Fibroblast of gingiva (primary cell): ENCODE measurements at regions not wholly inside any gene's neighbourhood (a gene's known extent, or its start where the extent isn't known, plus 50 kb on each side); places are given as distances from the start of the nearest gene placed in this dataset.
"Not testable (repeated sequence)": the region's sequence is repeated elsewhere in the genome, so short reads cannot be mapped to it uniquely, and the experiment has no call there.

ENCODE experiments used
- DNase-seq: peaks from one replicate; pipeline ENCODE4 v3.0.0-alpha.2; 2011; ENCODE audit warnings: low read depth

DNA sequence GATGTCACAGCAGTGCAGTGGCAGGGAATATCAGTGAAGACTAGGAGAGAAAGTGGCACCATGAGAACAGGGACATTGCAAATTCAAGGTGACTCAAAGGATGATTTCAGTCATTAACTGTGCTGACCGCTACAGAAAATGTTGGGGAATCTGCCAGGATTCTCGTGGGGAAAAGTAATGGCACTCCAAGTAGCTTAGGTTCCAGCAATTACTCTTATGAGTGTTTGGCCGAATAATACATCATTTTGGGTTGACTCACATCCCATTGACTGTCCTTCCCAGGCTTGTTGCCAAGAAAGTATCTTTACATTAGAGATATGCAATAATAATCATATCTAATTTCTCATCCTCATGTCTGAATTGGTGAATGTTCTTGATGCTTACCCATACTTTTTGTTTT is 1411.1 kb upstream of the PCDH7 start:
- no peak for DNase-seq

DNA sequence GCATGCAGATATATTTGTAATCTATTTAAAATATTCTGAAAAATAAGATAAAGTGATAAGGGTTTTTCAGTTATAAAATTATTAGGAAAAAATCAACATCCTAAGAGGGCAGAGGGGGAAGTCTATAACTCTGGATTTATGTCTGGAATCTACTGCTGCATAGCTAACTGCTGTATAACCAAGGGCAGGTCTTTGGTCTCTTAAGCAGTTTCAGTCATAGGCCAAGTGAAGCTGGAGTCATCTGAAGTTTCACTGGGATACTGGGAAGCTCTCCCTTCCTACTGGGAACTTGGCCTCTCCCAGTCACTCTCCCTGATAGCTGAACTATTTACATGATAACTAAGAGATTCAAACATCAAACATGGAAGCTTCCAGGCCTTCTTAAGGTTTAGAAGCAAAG is 1409.9 kb upstream of the PCDH7 start:
- DNase-seq = no peak

DNA sequence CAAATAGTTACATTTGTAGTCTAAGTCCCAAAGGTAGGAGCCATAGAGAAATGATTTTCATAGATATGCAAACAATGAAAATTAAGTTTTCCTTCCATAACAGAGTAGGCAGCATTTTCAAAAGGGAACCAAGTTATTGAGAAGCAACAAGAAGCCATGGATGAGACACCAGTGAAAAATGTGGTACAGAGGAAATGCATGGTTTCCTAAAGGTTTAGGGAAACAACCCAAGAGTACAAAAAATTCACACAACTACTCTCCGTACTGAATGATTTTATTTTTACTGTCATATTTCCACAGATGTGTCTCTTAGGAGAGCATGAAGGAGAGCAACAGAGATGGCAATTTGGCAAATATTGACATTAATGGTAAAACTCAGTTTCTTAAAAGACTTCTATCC is 1408.9 kb upstream of the PCDH7 start:
- DNase-seq = no peak

DNA sequence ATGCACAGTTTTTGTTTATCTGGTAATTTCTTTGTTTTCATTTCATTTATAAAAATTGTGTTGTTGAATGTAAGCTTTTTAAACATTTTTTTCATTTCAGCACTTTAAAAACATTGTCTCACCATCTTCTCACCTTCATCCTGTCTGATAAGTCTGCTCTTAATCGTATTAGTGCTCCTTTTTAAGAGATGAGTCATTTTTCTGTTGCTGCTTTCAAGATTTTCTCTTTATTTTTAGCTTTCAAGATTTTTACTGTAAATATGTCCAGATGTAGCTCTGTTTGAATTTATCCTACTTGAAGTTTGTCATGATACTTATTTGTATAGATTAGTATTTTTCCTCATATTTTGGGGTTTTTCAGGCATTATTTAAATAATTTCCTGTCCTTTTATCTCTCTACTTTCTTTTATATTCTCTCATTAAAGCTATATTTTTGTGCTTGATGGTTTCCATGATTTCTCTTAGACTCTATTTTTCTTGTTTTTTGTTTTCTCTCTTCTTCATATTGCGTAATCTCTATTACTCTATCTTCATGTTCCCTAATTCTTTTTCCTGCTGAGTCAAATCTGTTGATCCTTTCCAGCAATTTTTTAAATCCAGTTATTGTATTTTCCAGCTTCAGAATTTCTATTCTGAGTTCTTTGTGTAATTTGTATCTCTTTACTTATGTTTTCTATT is 1400.4 kb upstream of the PCDH7 start:
- no peak for DNase-seq

DNA sequence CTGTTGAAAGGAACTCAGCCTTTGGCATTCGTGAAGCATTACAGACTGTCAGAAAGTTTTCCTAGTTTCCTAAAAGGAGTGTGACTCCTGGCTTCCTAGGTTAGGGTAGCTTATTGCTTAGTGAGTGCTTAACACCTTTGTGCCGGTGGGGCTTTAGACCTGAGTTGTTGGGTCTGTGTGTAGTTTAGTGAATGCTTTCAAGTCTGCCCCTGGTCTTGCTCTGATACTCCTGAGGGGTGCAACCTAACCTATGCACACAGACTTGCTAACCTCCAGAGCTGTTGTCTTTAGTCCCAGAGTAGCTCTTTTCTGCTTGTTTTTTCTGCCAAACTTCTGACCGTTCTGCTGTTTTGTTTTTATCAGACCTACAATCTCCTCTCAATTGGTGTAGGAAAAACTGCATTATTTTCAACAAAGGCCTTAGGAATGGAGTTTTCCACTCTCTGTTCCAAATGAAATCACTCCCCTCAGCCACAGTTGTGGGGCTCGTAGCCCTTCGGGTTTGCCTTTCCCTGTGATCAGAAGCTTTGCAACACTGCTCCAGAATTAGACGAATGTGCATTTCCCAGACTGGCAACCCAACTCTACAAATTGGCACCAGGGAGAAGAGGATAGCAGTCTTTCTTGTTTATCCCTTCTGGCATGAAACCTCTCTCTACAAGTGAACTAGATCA is 1399.1 kb upstream of the PCDH7 start:
- no peak for DNase-seq

DNA sequence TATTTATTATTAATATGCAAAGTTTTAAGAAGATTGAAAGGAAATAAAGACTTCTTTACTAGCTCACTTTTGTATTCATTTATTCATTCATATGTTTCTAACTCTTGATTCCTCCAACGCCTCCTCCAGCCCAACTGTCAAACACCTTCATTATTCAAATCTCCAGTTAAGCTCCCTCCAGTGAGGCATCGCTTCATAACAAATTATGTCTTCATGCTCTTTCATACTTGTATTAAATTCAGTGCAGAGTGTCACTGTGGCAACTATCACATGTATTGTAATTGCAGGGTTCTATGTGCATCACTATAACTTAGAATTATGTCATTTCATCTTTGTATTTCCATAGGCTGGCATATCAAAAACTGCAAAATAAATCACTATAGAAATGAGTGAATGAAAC is 1394.2 kb upstream of the PCDH7 start:
- no peak for DNase-seq

DNA sequence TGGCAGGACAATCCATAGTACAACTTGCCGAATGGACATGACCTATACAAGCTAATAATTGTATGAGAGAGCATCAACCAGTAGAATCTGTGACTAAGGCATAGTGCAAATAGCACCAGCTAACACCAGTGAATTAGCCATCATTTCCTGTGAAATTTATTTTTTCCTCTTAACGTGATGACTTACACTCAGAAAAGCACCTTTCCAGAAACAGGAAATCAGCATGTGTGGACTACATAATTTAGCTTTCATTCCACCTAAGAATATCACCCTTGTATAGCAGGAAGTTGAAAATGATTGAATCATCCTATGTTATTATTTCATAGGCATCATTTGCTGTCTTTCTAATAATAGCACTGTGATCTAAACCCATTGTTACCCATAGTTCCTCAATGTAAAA is 1393.4 kb upstream of the PCDH7 start:
- no peak for DNase-seq

DNA sequence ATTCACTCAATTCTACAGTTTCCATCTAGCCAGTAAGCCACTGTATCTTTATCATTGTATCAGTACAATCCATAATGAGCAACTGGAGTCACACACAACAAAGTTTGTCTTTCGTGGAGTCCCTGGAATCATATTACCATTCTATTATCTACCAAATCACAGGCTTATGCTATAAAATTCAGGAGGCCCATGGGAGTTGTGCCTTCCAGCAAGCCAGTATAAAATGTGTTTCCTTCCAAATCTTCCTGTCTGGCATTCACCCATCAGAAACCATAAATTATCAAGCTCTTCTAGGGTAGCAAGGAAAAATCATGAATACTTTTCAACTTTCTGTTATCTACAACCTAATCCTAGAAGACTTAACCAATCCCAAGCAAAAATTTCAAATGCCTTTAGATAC is 1383.3 kb upstream of the PCDH7 start:
- DNase-seq = no peak

DNA sequence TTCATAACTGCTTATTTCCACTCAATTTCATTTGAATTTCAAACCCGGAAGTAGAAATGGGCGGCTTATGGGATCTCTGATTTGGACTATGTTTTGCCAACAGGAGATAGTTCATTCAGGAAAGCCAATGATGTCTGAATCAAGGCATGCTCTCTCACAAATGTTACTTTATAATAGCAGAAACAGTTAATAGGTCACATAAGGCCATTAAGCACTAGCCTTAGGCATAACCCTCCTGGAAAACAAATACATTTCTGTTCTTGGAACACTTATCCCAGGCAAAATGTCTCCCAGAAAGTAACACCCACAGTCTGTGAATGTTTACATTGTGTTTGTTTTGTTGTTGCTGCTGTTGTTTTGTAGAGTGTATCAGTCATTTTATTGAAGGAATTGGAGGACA is 1347.2 kb upstream of the PCDH7 start:
- DNase-seq = no peak

DNA sequence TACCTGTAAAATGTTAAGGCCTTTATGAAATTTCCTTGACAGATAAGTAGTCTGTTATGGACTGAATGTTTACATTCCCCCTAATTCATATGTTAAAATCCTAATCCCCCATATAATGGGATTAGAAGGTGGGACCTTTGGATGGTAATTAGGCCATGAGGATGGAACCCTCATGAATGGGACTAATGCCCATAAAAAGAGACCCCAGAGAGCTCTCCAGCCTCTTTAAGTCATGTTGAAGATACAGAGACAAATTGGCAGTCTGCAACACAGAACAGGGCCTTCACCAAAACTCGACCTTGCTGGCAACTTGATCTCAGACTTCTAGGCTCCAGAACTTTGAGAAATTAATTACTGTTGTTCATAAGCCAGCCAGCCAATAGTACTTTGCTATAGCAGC is 1344.5 kb upstream of the PCDH7 start:
- no peak for DNase-seq

DNA sequence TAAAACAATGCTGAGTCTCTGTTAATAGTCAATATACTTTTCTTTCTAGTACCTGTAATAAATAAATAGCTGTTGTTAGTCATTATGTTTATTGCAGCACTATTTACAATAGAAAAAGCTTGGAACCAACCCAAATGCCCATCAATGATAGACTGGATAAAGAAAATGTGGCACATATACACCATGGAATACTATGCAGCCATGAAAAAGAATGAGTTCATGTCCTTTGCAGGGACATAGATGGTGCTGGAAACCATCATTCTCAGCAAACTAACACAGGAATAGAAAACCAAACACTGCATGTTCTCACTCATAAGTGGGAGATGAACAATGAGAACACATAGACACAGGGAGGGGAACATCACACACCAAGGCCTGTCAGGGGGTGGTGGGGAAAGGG is 1341.9 kb upstream of the PCDH7 start:
- DNase-seq = not testable (repeated sequence)

DNA sequence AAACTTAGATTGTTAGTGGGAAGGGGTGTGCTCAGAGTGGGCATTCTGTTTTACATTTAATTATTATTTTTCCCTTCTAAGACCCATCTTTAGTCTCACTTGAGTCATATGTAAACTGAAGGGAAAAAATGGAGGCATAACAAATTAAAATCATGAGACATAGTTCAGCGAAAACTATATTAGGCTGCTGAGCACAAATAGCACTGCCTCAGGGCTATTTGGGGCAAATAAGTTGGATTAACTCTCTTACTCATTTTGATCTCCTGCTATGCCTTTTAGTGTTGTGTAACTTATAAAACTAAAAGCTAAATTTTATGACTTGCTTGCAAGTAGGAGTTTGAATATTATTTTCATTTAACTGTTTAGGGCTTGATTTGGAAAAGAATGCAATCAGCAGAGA is 1329.2 kb upstream of the PCDH7 start:
- no peak for DNase-seq

DNA sequence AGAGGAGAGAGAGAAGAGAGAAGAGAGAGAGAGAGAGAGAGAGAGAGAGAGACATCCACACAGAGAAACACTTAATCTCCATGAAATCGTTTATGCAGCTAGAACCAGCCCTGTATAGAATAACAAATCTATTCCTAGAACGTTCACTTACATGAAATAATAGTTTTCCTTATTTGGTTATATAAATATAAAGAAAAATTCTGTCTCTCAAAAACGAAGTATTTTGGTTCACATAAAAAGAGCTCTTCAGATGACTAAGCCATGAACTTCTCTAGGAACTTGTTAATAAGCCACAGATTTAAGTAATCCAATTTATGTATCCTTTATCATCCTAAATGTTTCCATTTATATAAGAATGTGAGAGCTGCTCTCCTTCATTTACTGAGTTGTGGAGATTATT is 1315.1 kb upstream of the PCDH7 start:
- DNase-seq = no peak

DNA sequence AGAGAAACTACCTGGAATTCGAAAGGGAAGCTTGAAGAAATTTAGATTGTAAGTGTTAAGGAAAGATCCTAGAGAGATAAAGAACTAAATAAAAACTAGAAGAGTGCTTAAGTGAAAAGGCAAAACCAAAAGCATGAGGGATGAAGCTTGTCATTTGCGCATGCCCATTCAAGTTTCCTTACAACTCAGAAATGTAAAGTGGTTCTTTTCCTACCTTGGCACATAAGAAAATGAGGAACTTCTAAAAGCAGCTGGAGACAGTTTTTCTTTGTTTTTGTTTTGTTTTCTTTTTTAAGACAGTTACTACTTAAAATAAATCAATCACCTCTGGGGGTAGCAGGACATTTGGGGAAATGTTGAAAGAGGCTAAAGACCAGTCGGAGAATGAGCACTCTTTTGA is 1304.4 kb upstream of the PCDH7 start:
- DNase-seq = no peak

DNA sequence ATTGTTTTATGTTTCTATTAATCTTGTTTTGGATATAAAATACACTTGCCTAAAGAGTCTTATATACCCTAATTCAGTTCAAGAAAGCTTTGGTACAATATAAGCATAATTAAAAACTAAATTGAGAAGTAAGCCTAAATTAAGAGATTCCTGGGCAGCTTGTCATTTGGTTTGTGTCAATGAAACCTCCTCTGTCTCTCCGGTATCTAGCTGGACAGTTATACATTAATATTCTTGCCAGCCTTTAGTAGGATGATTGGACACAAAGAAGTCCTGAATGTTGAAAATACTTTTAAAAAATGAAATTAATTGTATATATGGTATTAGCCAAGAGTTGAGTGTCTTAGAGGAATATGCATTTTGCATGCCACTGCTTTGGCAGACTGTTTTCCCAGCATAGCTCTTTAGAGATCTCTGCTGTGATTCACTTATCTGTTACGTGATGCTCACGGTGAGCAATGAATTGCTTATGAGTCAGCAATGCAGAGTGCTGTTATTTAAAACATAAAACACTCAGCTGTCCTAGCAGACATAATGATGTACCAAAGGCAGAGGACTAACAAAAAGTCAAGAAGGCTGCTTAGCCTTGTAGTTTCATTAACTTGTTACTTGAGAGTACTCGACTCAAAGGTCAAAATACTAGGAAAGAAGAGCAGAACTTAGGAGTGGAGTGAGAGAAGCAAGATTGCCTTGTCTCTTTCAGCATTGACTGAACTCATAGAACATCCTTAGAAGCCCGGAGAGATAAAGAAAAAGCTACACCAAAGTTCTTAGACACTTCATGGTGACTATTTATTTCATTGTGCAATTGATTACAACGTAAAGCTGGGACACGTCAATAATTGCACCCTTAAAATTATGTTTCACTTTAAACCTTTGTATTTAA is 1296.1 kb upstream of the PCDH7 start:
- DNase-seq = no peak

DNA sequence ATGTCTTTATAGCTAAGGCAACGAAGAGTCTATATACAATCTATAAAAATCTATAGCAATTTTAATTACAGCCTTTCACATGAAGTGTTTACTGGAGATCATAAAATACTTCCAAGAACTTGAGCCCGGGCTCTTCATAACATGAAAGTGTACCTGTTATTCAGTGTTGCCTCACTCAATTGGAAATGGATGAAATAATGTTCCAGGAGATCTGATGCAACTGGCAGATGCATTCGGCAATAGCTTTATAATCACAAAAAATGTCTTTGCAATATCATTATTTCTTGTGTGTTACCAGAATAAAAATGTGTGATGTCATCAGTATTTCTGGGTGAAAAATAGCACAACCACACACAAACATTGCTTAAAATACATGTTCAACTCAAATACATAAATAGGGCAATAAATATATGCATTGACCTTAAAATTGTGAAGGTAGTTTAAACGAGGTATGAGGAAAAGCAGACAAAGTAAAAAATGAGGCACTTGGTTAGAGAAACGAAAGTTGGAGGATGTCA is 1266.8 kb upstream of the PCDH7 start:
- DNase-seq = no peak

DNA sequence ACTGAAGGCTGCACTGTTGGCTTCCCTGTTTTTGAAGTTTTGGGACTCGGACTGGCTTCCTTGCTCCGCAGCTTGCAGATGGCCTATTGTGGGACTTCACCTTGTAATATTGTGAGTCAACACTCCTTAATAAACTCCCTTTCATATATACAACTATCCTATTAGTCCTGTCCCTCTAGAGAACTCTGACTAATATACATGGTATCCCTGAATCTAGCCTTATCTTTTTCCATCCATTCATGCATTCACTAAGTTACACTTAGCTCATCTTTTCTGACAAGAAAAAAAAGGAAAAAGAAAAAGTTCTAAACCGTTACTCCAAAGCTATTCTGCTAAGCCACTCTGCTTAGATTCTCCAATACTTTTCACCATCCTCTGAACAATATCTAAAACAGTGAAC is 1260.2 kb upstream of the PCDH7 start:
- DNase-seq = no peak

DNA sequence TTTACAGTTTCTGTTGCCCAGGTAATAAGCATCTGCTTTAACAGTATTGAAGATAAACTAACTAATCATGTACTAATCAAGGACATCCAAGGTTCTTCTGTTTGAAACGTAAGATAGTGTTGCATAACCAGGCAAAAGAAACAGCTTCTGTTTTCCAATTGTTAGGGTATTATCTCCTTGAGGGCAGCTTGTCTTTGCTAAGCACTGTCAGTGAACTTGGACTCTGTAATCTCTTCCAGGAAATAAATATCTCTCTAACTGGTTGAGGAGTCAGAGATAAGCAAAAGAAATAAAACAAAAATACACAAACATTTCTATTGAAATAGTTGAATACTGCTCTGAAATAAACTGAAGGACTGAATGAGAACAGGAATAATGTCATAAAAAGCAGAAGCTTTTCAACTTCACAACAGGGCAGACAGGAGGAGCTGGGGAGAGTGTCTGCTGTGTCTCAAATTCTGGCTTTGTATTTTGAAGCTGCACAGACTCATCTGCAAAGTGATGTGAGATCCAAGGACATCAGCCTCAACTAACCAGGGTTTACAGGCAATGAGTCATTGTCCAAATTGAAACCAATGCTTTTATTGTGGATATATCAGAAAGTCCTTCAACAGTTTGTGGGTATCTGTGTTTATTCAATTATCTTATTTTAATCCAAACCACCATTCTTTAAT is 1253.0 kb upstream of the PCDH7 start:
- DNase-seq = no peak
